Astrocyte (in vitro differentiated cells and primary cell): ENCODE measurements at regions not wholly inside any gene's neighbourhood (a gene's known extent, or its start where the extent isn't known, plus 50 kb on each side); places are given as distances from the start of the nearest gene placed in this dataset.

Source experiments
- CTCF ChIP-seq: IDR thresholded peaks from 2 replicates; pipeline ENCODE4 v1.5.1; 2011; ENCODE audit warnings: low read depth, mild to moderate bottlenecking, inconsistent platforms, low read length, moderate library complexity; ENCODE audit not compliant: insufficient read depth
- EZH2 ChIP-seq: IDR thresholded peaks from 2 replicates; pipeline ENCODE4 v1.6.1; 2012; ENCODE audit warnings: mild to moderate bottlenecking, low read length, inconsistent platforms; ENCODE audit not compliant: insufficient read depth

DNA sequence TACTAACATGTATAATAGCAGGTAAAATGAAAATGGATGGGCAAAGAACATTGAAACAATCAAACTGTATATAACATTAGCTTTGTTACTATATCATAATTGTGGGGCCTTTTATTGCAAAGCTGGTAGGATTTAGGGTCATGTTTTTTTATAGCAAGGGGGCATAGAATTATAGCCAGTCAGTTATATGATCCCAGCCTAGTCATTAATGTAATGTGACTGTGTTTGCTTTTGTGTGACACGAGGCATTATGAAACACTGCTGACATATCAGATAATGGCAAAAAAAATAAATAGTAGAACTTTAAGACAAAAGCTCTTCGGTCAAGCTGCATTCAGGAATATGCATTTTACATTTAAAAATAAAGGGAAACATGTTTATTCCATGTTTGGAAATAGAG is 81.3 kb upstream of the ZNF281 start:
- no peak for TF ChIP-seq CTCF
- TF ChIP-seq EZH2, result no peak
